ENCODE measurements at regions not wholly inside any gene's neighbourhood (a gene's known extent, or its start where the extent isn't known, plus 50 kb on each side); places are given as distances from the start of the nearest gene placed in this dataset.

DNA sequence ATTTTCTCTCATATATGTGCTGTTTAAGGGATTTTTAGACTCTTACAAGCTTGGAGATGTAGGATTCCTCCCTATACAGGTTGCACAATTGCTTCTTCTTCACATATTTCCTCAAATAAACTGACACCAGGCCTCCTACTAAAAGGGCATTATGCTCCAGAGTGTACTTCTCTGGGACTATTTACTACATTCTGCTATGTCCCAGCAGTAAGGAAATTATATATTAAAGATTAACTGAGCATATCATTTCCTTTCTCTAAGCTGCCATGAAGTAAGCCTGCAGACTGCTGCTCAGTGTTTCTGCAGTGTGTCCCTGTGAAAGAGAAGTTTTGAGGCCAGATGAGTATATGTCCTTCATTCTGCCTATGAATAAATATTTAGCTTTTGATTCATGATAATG, 356.9 kb upstream of the NUDT12 start:
- no peaks in the 10 kb centered on the region for H3K9me3 ChIP-seq
- no peak overlapping the region for H3K4me3 ChIP-seq
- intact Hi-C loops (cut with DNase I): no loop called here
- no peaks in the 10 kb centered on the region for H3K27me3 ChIP-seq
- H3K4me1 ChIP-seq: no peaks in the 10 kb centered on the region
- H3K27ac ChIP-seq: no peak overlapping the region
- no peaks in the 10 kb centered on the region for H3K36me3 ChIP-seq
- TF ChIP-seq, protein P1, sequence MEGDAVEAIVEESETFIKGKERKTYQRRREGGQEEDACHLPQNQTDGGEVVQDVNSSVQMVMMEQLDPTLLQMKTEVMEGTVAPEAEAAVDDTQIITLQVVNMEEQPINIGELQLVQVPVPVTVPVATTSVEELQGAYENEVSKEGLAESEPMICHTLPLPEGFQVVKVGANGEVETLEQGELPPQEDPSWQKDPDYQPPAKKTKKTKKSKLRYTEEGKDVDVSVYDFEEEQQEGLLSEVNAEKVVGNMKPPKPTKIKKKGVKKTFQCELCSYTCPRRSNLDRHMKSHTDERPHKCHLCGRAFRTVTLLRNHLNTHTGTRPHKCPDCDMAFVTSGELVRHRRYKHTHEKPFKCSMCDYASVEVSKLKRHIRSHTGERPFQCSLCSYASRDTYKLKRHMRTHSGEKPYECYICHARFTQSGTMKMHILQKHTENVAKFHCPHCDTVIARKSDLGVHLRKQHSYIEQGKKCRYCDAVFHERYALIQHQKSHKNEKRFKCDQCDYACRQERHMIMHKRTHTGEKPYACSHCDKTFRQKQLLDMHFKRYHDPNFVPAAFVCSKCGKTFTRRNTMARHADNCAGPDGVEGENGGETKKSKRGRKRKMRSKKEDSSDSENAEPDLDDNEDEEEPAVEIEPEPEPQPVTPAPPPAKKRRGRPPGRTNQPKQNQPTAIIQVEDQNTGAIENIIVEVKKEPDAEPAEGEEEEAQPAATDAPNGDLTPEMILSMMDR (IDR thresholded peaks at IDR 0.05): no peak
- no peak for DNase-seq (ENCODE audit: low spot score in 2 of 2)

DNA sequence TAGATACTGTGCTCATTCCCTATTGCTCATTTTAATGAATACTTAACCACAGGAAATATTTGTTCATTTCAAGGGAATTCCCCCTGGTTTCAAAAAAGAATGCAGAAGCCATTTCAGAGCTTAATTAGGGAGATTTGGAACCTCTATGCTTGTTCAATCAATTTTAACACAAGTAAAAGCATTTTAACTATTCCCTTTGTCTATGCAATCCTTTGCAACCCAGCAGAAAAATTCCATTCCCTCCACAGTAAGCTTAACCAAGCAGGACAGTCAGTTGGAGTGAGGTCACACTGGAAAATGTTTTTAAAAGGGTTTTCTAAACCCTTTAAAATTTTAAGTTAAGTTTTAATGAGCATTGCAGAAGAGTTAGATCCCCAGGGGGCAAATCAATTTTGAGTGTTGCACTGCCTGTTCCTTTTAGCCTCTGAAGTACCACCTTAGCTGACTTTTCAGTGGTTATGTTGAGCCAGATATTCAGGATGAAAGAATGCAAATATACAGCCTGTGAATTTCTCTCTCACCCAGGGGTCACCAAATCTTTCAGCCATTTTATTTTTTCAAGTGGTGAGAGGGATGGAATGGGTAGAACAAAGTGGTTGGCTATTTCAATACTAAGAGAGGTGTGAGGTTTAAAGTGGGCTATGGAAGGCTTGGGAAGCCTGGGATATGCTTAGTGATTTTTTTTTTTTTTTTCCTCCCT, 356.2 kb upstream of the NUDT12 start:
- Histone ChIP-seq H3K9me3 (no peaks in the 10 kb centered on the region), H3K4me3 (no peak overlapping the region), H3K27me3 (no peaks in the 10 kb centered on the region), H3K27ac (no peak overlapping the region), H3K4me1 (no peaks in the 10 kb centered on the region), H3K36me3 (no peaks in the 10 kb centered on the region)
- intact Hi-C loops (cut with DNase I): no loop called here
- no peak for DNase-seq (ENCODE audit: low spot score in 2 of 2)
- TF ChIP-seq, protein P1 (IDR thresholded peaks at IDR 0.05): no peak

DNA sequence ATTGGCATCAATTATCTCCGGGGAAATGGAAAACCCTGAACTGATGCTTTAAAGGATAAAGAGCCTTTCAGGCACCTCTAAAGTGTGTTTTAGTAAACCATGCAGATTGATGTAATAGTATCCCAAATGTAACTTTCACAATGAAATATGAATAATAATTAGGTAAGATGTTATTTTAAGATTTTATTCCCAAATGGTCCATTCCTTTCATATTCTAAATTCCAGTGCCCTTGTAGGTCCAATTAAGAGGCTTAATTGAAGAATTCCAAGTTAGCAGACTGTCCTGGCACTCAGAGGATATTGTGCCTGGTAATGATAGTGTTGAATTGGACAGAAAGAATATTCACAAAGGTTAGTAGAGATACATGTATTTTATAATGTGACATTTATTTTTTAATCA, 352.5 kb upstream of the NUDT12 start:
- H3K4me3 ChIP-seq: no peak overlapping the region
- H3K27ac ChIP-seq: no peak overlapping the region
- no peaks in the 10 kb centered on the region for H3K9me3 ChIP-seq
- no peaks in the 10 kb centered on the region for H3K36me3 ChIP-seq
- no peaks in the 10 kb centered on the region for H3K4me1 ChIP-seq
- no peaks in the 10 kb centered on the region for H3K27me3 ChIP-seq
- TF ChIP-seq, protein P1 (IDR thresholded peaks at IDR 0.05): no peak
- no peak for DNase-seq (ENCODE audit: low spot score in 2 of 2)
- intact Hi-C loops (cut with DNase I): no loop called here

DNA sequence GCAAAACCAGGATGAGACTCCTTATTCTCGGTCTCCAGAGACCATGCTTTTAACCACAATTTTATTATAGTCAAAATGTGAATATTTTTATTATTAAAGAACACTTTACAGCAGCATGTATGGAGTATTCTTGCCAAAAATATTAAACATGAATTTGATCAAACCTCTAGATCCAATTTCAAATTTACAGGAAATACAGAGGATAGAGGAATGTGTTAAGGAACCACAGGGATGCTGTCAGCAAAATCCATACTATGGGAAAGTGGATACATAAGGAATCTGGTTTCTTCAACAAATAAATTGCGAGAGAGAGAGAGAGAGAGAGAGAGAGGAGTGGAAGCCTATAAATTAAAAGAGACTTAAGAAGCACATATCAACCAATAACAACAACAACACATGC, 348.2 kb upstream of the NUDT12 start:
- intact Hi-C loops (cut with DNase I): no loop called here
- H3K36me3 ChIP-seq: no peaks in the 10 kb centered on the region
- TF ChIP-seq, protein P1 (IDR thresholded peaks at IDR 0.05): no peak

DNA sequence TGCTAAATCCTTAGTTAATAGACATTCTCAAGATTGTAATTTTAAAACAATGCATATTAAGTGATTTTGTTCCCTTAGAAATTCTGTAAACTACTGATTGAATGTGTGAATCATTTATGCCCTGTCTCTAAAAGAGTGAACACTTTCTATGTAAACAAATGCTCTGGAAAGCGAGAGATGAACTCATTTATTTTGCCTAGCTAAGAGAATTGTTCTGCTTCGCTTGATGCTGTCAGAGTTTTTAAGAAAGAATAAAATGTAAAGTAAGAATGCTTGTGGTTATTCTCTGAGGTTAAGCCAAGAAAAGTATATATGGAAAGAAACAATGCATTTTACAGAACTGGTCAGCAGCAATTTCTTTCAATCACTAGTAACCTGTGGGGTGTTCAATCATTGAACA, 347.4 kb upstream of the NUDT12 start:
- no peak for DNase-seq (ENCODE audit: low spot score in 2 of 2)
- H3K27ac ChIP-seq: no peak overlapping the region
- TF ChIP-seq, protein P1 (IDR thresholded peaks at IDR 0.05): no peak
- H3K4me3 ChIP-seq: no peak overlapping the region
- no peaks in the 10 kb centered on the region for H3K9me3 ChIP-seq
- H3K27me3 ChIP-seq: no peaks in the 10 kb centered on the region
- no peaks in the 10 kb centered on the region for H3K36me3 ChIP-seq
- H3K4me1 ChIP-seq: no peaks in the 10 kb centered on the region
- intact Hi-C loops (cut with DNase I): no loop called here

More for the DNA sequence above, 348.2 kb upstream of the NUDT12 start:
- Histone ChIP-seq H3K27ac (no peak overlapping the region), H3K27me3 (no peaks in the 10 kb centered on the region), H3K4me3 (no peak overlapping the region), H3K4me1 (no peaks in the 10 kb centered on the region), H3K9me3 (no peaks in the 10 kb centered on the region)
- no peak for DNase-seq (ENCODE audit: low spot score in 2 of 2)

DNA sequence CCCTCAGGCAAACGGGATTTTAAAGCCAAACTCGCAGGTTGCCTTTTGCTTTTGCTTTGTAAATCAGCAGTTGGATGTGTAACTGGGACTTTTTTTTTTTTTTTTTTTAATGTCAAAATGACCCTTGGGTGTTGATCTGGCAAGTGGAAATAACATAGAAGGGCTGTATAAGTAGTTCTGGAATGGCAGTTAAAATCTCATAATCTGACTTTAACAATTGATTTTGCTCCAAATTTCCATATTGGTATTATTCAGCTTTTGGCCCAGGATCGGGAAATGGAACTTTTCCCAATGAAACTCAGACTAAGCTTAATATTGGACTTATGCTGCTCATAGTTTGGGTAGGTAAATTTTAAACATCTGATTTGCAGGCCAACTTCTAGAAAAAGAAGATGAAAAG, 346.8 kb upstream of the NUDT12 start:
- Histone ChIP-seq H3K4me3 (no peak overlapping the region), H3K9me3 (no peaks in the 10 kb centered on the region), H3K27ac (no peak overlapping the region), H3K36me3 (no peaks in the 10 kb centered on the region), H3K27me3 (no peaks in the 10 kb centered on the region), H3K4me1 (no peaks in the 10 kb centered on the region)
- intact Hi-C loops (cut with DNase I): no loop called here
- TF ChIP-seq, protein P1 (IDR thresholded peaks at IDR 0.05): no peak
- no peak for DNase-seq (ENCODE audit: low spot score in 2 of 2)

Data from ascending aorta (tissue), 2 donors.